OCI-LY1 (cell line): ENCODE measurements at regions not wholly inside any gene's neighbourhood (a gene's known extent, or its start where the extent isn't known, plus 50 kb on each side); places are given as distances from the start of the nearest gene placed in this dataset.

Experiments
- CTCF ChIP-seq: fragments of 200-600 bp; sonication (generic), shearing (Covaris generic); IDR thresholded peaks from 2 replicates; pipeline ENCODE4 v1.5.1; 2017; ENCODE audit warnings: mild to moderate bottlenecking, antibody characterized with exemption, low read length, moderate library complexity, mixed read lengths
- EZH2 ChIP-seq: fragments of 200-600 bp; sonication (generic), shearing (Covaris generic); IDR thresholded peaks from 2 replicates; pipeline ENCODE4 v1.8.0; 2017; ENCODE audit warnings: borderline replicate concordance, mixed run types, mild to moderate bottlenecking, antibody characterized with exemption, low read length, moderate library complexity, mixed read lengths

- TF ChIP-seq CTCF = peak; percentile 52; the same call in 1 of the 2 replicates
- no peak for TF ChIP-seq EZH2
Observed at GRCh38 chr15:70362886-70363285, 265.2 kb upstream of the TLE3 start.
